DND-41 (cell line): ENCODE measurements at regions not wholly inside any gene's neighbourhood (a gene's known extent, or its start where the extent isn't known, plus 50 kb on each side); places are given as distances from the start of the nearest gene placed in this dataset.

Experiments used
- ATAC-seq: fragments of 200-7000 bp; cut with Tn5 transposase; 3 replicates; pipeline ENCODE4 v1.9.1; 2021; ENCODE audit warnings: low read depth; ENCODE audit not compliant: insufficient read depth
- DNase-seq: peaks from one replicate; pipeline ENCODE4 v3.0.0-alpha.2; 2020
- H2AFZ ChIP-seq: 2 replicates; pipeline ENCODE4 v1.6.0; 2012; ENCODE audit warnings: low read depth, low read length
- H3K27ac ChIP-seq: 2 replicates; pipeline ENCODE4 v1.5.1; 2012; ENCODE audit warnings: low read length, inconsistent platforms
- H3K27me3 ChIP-seq: fragments of 200-600 bp; sonication (generic); 2 replicates; pipeline ENCODE4 v1.6.0; 2012; ENCODE audit warnings: low read length, mild to moderate bottlenecking, inconsistent platforms; ENCODE audit not compliant: insufficient read depth, poor library complexity
- H3K36me3 ChIP-seq: 2 replicates; pipeline ENCODE4 v1.5.1; 2012; ENCODE audit warnings: low read length, inconsistent platforms; ENCODE audit not compliant: insufficient read depth
- H3K4me1 ChIP-seq: 2 replicates; pipeline ENCODE4 v1.5.1; 2012; ENCODE audit warnings: mild to moderate bottlenecking, low read length; ENCODE audit not compliant: insufficient read depth
- H3K4me2 ChIP-seq: 2 replicates; pipeline ENCODE4 v1.6.0; 2012; ENCODE audit warnings: mild to moderate bottlenecking, moderate library complexity, low read length, inconsistent platforms; ENCODE audit not compliant: insufficient read depth
- H3K4me3 ChIP-seq, 2 experiments: fragments of 200-600 bp in 1 of 2; shearing (Covaris generic) in 1 of 2; 2 replicates each; pipeline ENCODE4 v1.5.1; 2012 to 2016; ENCODE audit warnings: inconsistent platforms in 2 of 2, low read length in 2 of 2, mild to moderate bottlenecking in 2 of 2, low read depth in 1 of 2, moderate library complexity in 1 of 2
- H3K79me2 ChIP-seq: 2 replicates; pipeline ENCODE4 v1.6.0; 2012; ENCODE audit warnings: low read length, inconsistent platforms; ENCODE audit not compliant: insufficient read depth
- H3K9ac ChIP-seq: 2 replicates; pipeline ENCODE4 v1.6.0; 2012; ENCODE audit warnings: low read depth, mild to moderate bottlenecking, inconsistent platforms, low read length, moderate library complexity
- H3K9me3 ChIP-seq: 2 replicates; pipeline ENCODE4 v1.5.1; 2012; ENCODE audit warnings: low read length, moderate library complexity, mild to moderate bottlenecking, inconsistent platforms; ENCODE audit not compliant: insufficient read depth, severe bottlenecking
- H4K20me1 ChIP-seq: 2 replicates; pipeline ENCODE4 v1.6.0; 2012; ENCODE audit warnings: low read length; ENCODE audit not compliant: insufficient read depth
- EZH2 ChIP-seq: IDR thresholded peaks from 3 replicates; pipeline ENCODE4 v1.6.1; 2012; ENCODE audit warnings: borderline replicate concordance, low read depth, mild to moderate bottlenecking, moderate library complexity, low read length, inconsistent platforms; ENCODE audit not compliant: severe bottlenecking
- TF ChIP-seq, protein P1 (sequence below): IDR thresholded peaks from 2 replicates; pipeline ENCODE4 v1.5.1; 2012; ENCODE audit warnings: borderline replicate concordance, low read length, moderate library complexity, mild to moderate bottlenecking; ENCODE audit not compliant: poor library complexity, severe bottlenecking; ENCODE audit errors: extremely low read depth

- no peaks in the 10 kb centered on the region for H3K36me3 ChIP-seq
- no peaks in the 10 kb centered on the region for H3K79me2 ChIP-seq
- H3K9ac ChIP-seq = no peak overlapping the region
- DNase-seq = no peak
- no peak overlapping the region for H2AFZ ChIP-seq
- peaks cover 15% of the 10 kb centered on the region for H3K9me3 ChIP-seq
- no peak overlapping the region for H3K4me2 ChIP-seq
- no peaks in the 10 kb centered on the region for H3K27me3 ChIP-seq
- H4K20me1 ChIP-seq = no peaks in the 10 kb centered on the region
- TF ChIP-seq EZH2 = no peak
- TF ChIP-seq, protein P1, sequence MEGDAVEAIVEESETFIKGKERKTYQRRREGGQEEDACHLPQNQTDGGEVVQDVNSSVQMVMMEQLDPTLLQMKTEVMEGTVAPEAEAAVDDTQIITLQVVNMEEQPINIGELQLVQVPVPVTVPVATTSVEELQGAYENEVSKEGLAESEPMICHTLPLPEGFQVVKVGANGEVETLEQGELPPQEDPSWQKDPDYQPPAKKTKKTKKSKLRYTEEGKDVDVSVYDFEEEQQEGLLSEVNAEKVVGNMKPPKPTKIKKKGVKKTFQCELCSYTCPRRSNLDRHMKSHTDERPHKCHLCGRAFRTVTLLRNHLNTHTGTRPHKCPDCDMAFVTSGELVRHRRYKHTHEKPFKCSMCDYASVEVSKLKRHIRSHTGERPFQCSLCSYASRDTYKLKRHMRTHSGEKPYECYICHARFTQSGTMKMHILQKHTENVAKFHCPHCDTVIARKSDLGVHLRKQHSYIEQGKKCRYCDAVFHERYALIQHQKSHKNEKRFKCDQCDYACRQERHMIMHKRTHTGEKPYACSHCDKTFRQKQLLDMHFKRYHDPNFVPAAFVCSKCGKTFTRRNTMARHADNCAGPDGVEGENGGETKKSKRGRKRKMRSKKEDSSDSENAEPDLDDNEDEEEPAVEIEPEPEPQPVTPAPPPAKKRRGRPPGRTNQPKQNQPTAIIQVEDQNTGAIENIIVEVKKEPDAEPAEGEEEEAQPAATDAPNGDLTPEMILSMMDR = no peak
- ATAC-seq = no peak
- H3K27ac ChIP-seq = no peak overlapping the region
- no peak overlapping the region for H3K4me3 ChIP-seq
- peaks cover 13% of the 10 kb centered on the region for H3K4me1 ChIP-seq
Observed at GRCh38 chr5:123787136-123787535, 275.2 kb downstream of the CSNK1G3 start.

DNA sequence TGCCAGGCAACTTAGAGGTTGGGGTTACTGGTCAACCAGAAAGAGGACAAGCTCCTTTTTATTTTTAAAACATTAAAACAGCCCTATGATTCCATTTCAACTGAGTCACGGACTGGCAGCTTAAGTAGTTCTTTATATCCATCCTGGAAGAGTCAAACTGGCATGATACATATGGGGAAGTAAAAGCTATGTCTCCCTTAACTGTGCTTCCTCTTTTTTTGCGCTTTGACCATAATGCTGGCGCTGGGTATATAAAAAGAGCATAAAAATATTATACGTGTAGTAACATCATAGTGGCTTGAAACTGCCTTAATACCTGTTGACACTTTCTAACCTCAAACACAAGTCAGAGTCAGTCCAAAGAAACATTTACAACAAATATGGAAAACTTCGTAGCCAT lies 274.4 kb downstream of the CSNK1G3 start:
- TF ChIP-seq EZH2 = no peak
- TF ChIP-seq, protein P1 = no peak
- no peak overlapping the region for H3K27ac ChIP-seq
- no peak for ATAC-seq
- peaks cover 15% of the 10 kb centered on the region for H3K9me3 ChIP-seq
- no peak for DNase-seq
- peaks cover 13% of the 10 kb centered on the region for H3K4me1 ChIP-seq
- no peak overlapping the region for H3K4me3 ChIP-seq
- H2AFZ ChIP-seq = no peak overlapping the region
- no peak overlapping the region for H3K9ac ChIP-seq
- no peaks in the 10 kb centered on the region for H4K20me1 ChIP-seq
- no peaks in the 10 kb centered on the region for H3K27me3 ChIP-seq
- H3K4me2 ChIP-seq = no peak overlapping the region
- no peaks in the 10 kb centered on the region for H3K36me3 ChIP-seq
- no peaks in the 10 kb centered on the region for H3K79me2 ChIP-seq

GRCh38 chr5:123785162-123786071 lies 273.4 kb downstream of the CSNK1G3 start:
- ATAC-seq = no peak
- Histone ChIP-seq H3K9me3 (peaks cover 15% of the 10 kb centered on the region), H3K4me2 (no peak overlapping the region), H3K36me3 (no peaks in the 10 kb centered on the region), H2AFZ (no peak overlapping the region), H3K4me3 (no peak overlapping the region), H3K9ac (no peak overlapping the region), H3K4me1 (peaks cover 8% of the 10 kb centered on the region), H3K27ac (no peak overlapping the region), H4K20me1 (no peaks in the 10 kb centered on the region), H3K27me3 (no peaks in the 10 kb centered on the region), H3K79me2 (no peaks in the 10 kb centered on the region)
- no peak for DNase-seq
- TF ChIP-seq EZH2 = no peak
- TF ChIP-seq, protein P1 = no peak
